Gastroesophageal sphincter (tissue), 3 donors: ENCODE measurements at regions not wholly inside any gene's neighbourhood (a gene's known extent, or its start where the extent isn't known, plus 50 kb on each side); places are given as distances from the start of the nearest gene placed in this dataset.

Experiments
- EP300 ChIP-seq: sonication (generic); formaldehyde crosslinking; IDR thresholded peaks from one replicate; pipeline ENCODE4 v1.6.1; 2017; ENCODE audit warnings: antibody characterized with exemption, mild to moderate bottlenecking
- POLR2A ChIP-seq, 2 donors: fragments of 450-650 bp; IDR thresholded peaks; one replicate each; pipeline ENCODE4 v1.6.1; 2017; ENCODE audit warnings: antibody characterized with exemption in 2 of 2, mild to moderate bottlenecking in 2 of 2, moderate library complexity in 1 of 2
- POLR2AphosphoS5 ChIP-seq: sonication (generic); formaldehyde crosslinking; IDR thresholded peaks from one replicate; pipeline ENCODE4 v1.6.1; 2017; ENCODE audit warnings: antibody characterized with exemption
- TF ChIP-seq, protein P1 (sequence below), 4 experiments: fragments of 200-600 bp in 2 of 4; fragments of 450-650 bp in 2 of 4; sonication (generic) in 1 of 4; IDR thresholded peaks; one replicate each; pipeline ENCODE4 v1.5.1; 2017 to 2019; ENCODE audit warnings: antibody characterized with exemption in 4 of 4, mild to moderate bottlenecking in 2 of 4, moderate library complexity in 2 of 4

DNA sequence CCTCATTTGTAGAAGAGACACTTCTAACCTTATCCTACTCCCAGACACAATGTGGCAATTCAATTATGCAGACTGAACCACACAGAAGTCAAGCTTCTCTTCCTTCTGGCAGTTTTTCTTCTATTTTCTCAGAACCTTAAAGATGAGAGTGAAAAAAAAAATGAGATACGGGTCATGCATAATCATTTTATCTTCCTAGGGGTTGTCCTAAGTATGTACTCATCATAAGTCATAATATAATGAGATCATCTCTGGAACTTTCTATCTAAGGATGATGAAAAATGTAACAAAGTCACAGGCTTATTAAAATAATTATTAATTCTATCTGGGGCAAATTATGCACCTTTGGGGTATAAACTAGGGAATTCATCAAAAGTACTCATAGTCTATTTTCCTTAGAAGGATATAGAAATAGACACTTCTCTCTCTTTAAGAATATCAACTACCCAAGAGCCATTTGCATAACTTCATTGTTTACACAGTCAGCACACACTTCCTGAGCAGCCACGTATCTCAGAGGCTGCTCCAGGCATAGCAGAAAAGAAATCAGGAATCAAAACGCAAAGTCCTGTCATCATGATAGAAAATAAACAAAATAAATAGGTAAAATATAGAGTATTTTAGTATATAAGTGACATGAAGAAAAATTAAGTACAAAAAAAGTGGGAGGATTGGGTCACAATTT is 345.9 kb upstream of the SPHKAP start:
- TF ChIP-seq, protein P1, sequence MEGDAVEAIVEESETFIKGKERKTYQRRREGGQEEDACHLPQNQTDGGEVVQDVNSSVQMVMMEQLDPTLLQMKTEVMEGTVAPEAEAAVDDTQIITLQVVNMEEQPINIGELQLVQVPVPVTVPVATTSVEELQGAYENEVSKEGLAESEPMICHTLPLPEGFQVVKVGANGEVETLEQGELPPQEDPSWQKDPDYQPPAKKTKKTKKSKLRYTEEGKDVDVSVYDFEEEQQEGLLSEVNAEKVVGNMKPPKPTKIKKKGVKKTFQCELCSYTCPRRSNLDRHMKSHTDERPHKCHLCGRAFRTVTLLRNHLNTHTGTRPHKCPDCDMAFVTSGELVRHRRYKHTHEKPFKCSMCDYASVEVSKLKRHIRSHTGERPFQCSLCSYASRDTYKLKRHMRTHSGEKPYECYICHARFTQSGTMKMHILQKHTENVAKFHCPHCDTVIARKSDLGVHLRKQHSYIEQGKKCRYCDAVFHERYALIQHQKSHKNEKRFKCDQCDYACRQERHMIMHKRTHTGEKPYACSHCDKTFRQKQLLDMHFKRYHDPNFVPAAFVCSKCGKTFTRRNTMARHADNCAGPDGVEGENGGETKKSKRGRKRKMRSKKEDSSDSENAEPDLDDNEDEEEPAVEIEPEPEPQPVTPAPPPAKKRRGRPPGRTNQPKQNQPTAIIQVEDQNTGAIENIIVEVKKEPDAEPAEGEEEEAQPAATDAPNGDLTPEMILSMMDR (IDR thresholded peaks at IDR 0.05) = no peak
- no peak for TF ChIP-seq POLR2A (IDR thresholded peaks at IDR 0.05)
- no peak for TF ChIP-seq EP300
- TF ChIP-seq POLR2AphosphoS5 = no peak
